ENCODE measurements at regions not wholly inside any gene's neighbourhood (a gene's known extent, or its start where the extent isn't known, plus 50 kb on each side); places are given as distances from the start of the nearest gene placed in this dataset.
A peak's percentile ranks its signal among the peaks of the same experiment; 100 is the strongest.

DNA sequence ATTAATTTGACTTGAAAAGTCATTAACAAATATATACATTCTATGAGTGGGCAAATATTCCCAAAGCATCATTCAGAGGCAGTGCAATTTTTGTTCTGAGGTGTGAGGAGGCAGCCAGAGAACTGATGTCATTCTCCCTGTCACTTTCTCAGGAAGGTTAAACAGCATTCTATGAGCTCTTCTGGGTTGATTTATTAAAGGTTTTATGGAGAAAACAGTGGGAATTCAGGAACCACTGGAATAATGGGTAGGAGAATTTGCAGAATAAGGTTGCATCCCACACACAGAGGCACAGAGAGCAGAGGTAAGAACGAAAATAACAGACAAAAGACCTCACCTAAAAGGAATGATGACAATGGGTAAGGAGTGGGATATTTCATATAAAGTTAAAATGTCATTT is 860.6 kb downstream of the TFAP2A start:
- TF ChIP-seq, protein P1, sequence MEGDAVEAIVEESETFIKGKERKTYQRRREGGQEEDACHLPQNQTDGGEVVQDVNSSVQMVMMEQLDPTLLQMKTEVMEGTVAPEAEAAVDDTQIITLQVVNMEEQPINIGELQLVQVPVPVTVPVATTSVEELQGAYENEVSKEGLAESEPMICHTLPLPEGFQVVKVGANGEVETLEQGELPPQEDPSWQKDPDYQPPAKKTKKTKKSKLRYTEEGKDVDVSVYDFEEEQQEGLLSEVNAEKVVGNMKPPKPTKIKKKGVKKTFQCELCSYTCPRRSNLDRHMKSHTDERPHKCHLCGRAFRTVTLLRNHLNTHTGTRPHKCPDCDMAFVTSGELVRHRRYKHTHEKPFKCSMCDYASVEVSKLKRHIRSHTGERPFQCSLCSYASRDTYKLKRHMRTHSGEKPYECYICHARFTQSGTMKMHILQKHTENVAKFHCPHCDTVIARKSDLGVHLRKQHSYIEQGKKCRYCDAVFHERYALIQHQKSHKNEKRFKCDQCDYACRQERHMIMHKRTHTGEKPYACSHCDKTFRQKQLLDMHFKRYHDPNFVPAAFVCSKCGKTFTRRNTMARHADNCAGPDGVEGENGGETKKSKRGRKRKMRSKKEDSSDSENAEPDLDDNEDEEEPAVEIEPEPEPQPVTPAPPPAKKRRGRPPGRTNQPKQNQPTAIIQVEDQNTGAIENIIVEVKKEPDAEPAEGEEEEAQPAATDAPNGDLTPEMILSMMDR (IDR thresholded peaks at IDR 0.05) = no peak
- no CpG with 5 or more reads among the region's 1 CpG for WGBS (ENCODE audit: insufficient coverage)
- no peak overlapping the region for H3K27ac Mint-ChIP-seq
- no peaks in the 10 kb centered on the region for H3K36me3 ChIP-seq (ENCODE audit: control insufficient read depth, insufficient read depth, low read length)
- H3K4me3 ChIP-seq (ENCODE audit: low read length) = no peak overlapping the region
- no peaks in the 10 kb centered on the region for H3K4me1 Mint-ChIP-seq
- no peak overlapping the region for H3K4me3 Mint-ChIP-seq
- no peaks in the 10 kb centered on the region for H3K27me3 Mint-ChIP-seq (ENCODE audit: low read depth in 2 of 2)
- H3K36me3 Mint-ChIP-seq = no peaks in the 10 kb centered on the region
- peaks cover 16 to 19% of the 10 kb centered on the region in 2 donors for H3K9me3 Mint-ChIP-seq
- H3K4me1 ChIP-seq (ENCODE audit: control insufficient read depth, insufficient read depth, low read length) = no peaks in the 10 kb centered on the region
- no peak overlapping the region for H3K27ac ChIP-seq (ENCODE audit: low read length)
- no peaks in the 10 kb centered on the region for H3K27me3 ChIP-seq (ENCODE audit: control insufficient read depth, insufficient read depth, low read length)
- peaks cover 3% of the 10 kb centered on the region for H3K9me3 ChIP-seq (ENCODE audit: control insufficient read depth, insufficient read depth, low read length)
- no peak for DNase-seq
- intact Hi-C loops (cut with micrococcal nuclease) = no loop called here
- no peak for ATAC-seq

GRCh38 chr6:9553002-9553401 is 861.9 kb downstream of the TFAP2A start:
- peaks cover 3% of the 10 kb centered on the region for H3K9me3 ChIP-seq (ENCODE audit: control insufficient read depth, insufficient read depth, low read length)
- Mint-ChIP-seq H3K27ac (no peak overlapping the region), H3K4me3 (no peak overlapping the region), H3K4me1 (no peaks in the 10 kb centered on the region), H3K9me3 (peaks cover 17 to 19% of the 10 kb centered on the region in 2 donors), H3K36me3 (no peaks in the 10 kb centered on the region), H3K27me3 (ENCODE audit: low read depth in 2 of 2) (no peaks in the 10 kb centered on the region)
- 47% methylated on average over 1 of the region's 1 CpG for WGBS (ENCODE audit: insufficient coverage)
- H3K27me3 ChIP-seq (ENCODE audit: control insufficient read depth, insufficient read depth, low read length) = no peaks in the 10 kb centered on the region
- ATAC-seq (no peak), DNase-seq (no peak)
- TF ChIP-seq, protein P1 (IDR thresholded peaks at IDR 0.05) = no peak
- H3K4me3 ChIP-seq (ENCODE audit: low read length) = no peak overlapping the region
- H3K4me1 ChIP-seq (ENCODE audit: control insufficient read depth, insufficient read depth, low read length) = no peaks in the 10 kb centered on the region
- H3K36me3 ChIP-seq (ENCODE audit: control insufficient read depth, insufficient read depth, low read length) = no peaks in the 10 kb centered on the region
- intact Hi-C loops (cut with micrococcal nuclease) = no loop called here
- H3K27ac ChIP-seq (ENCODE audit: low read length) = no peak overlapping the region

DNA sequence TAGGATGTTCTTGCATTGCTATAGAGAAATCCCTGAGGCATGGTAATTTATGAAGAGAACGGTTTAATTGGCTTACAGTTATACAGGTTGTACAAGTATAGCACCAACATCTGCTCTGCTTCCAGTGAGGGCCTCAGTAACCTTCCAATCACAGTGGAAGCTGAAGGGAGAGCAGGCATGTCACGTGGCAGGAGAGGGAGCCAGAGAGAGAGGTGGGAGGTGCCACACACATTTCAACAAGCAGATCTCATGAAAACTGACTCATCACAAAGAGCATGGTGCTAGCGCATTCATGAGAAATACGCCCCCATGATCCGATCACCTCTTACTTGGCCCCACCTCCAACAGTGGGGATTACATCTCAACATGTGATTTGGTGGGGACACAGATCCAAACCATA is 871.2 kb downstream of the TFAP2A start:
- ATAC-seq (no peak), DNase-seq (no peak)
- no peaks in the 10 kb centered on the region for H3K4me1 Mint-ChIP-seq
- no peaks in the 10 kb centered on the region for H3K27me3 ChIP-seq (ENCODE audit: control insufficient read depth, insufficient read depth, low read length)
- no peaks in the 10 kb centered on the region for H3K9me3 ChIP-seq (ENCODE audit: control insufficient read depth, insufficient read depth, low read length)
- H3K4me3 Mint-ChIP-seq = no peak overlapping the region
- H3K27ac ChIP-seq (ENCODE audit: low read length) = no peak overlapping the region
- no peaks in the 10 kb centered on the region for H3K36me3 ChIP-seq (ENCODE audit: control insufficient read depth, insufficient read depth, low read length)
- H3K9me3 Mint-ChIP-seq = peaks cover 6 to 11% of the 10 kb centered on the region in 2 donors
- TF ChIP-seq, protein P1 (IDR thresholded peaks at IDR 0.05) = no peak
- H3K4me1 ChIP-seq (ENCODE audit: control insufficient read depth, insufficient read depth, low read length) = no peaks in the 10 kb centered on the region
- H3K4me3 ChIP-seq (ENCODE audit: low read length) = no peak overlapping the region
- no peaks in the 10 kb centered on the region for H3K27me3 Mint-ChIP-seq (ENCODE audit: low read depth in 2 of 2)
- 79% methylated on average over 5 of the region's 5 CpGs for WGBS (ENCODE audit: insufficient coverage)
- no peaks in the 10 kb centered on the region for H3K36me3 Mint-ChIP-seq
- H3K27ac Mint-ChIP-seq = no peak overlapping the region
- intact Hi-C loops (cut with micrococcal nuclease) = no loop called here

DNA sequence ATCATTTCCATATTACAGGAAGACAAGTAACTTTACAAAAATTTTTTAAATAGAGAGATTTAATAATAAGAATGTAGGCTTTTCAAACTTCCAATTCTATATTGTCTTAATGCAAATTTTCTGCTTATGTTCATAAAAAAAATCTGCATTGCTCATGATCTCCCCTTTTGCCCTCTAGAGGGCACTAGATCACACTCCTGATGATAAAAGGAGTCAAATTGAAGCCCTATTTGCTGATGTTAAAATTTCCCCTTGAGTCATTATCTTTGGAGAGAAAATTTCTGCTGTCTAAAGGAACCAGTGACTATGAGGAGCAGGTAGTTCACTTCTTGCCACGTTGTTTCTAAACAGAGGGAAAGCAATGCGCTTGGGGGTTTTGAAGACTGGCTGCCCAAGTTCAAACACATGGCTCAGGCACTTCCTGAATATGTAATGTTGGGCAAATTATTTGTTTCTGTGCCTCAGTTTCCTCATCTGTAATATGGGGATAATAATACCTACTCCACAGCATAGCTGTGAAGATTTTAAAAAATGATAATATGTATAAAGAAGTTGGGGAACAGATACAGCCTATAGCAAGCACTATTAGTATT is 874.2 kb downstream of the TFAP2A start:
- WGBS (ENCODE audit: insufficient coverage) = 45% methylated on average over 2 of the region's 2 CpGs
- Histone ChIP-seq H3K27me3 (ENCODE audit: control insufficient read depth, insufficient read depth, low read length) (no peaks in the 10 kb centered on the region), H3K4me1 (ENCODE audit: control insufficient read depth, insufficient read depth, low read length) (no peaks in the 10 kb centered on the region), H3K9me3 (ENCODE audit: control insufficient read depth, insufficient read depth, low read length) (no peaks in the 10 kb centered on the region), H3K36me3 (ENCODE audit: control insufficient read depth, insufficient read depth, low read length) (no peaks in the 10 kb centered on the region), H3K27ac (ENCODE audit: low read length) (no peak overlapping the region), H3K4me3 (ENCODE audit: low read length) (no peak overlapping the region)
- Mint-ChIP-seq H3K4me1 (no peaks in the 10 kb centered on the region), H3K4me3 (no peak overlapping the region), H3K27ac (no peak overlapping the region), H3K27me3 (ENCODE audit: low read depth in 2 of 2) (no peaks in the 10 kb centered on the region), H3K36me3 (no peaks in the 10 kb centered on the region), H3K9me3 (peaks cover 5% of the 10 kb centered on the region in 2 donors)
- ATAC-seq (no peak), DNase-seq (peak in 1 of 2 donors; percentile 14)
- TF ChIP-seq, protein P1 (IDR thresholded peaks at IDR 0.05) = peak; percentile 25
- intact Hi-C loops (cut with micrococcal nuclease) = no loop called here

All from natural killer cell (primary cell).